HL-60/S4 treated with phorbol 12-myristate 13-acetate at 8.2 ng/mL for 4 days and 3 days (cell line): ENCODE measurements at regions not wholly inside any gene's neighbourhood (a gene's known extent, or its start where the extent isn't known, plus 50 kb on each side); places are given as distances from the start of the nearest gene placed in this dataset.

Source experiments
- in situ Hi-C: fragments of 300-500 bp; cut with MboI; formaldehyde crosslinking; loops from 2 replicates; pipeline ENCODE4 v1.15.0; 2022; ENCODE audit warnings: low sequenced_read_pairs

- in situ Hi-C loops = no loop called here
Measured at GRCh38 chr2:136195226-136195625, 77.3 kb upstream of the CXCR4 start.

GRCh38 chr2:136191041-136191440 lies 73.1 kb upstream of the CXCR4 start:
- in situ Hi-C loops = no loop called here

- in situ Hi-C loops = no loop called here
Measured at GRCh38 chr2:136189221-136189782, 71.4 kb upstream of the CXCR4 start.

- in situ Hi-C loops = no loop called here
Measured at GRCh38 chr2:136188086-136188485, 70.1 kb upstream of the CXCR4 start.

DNA sequence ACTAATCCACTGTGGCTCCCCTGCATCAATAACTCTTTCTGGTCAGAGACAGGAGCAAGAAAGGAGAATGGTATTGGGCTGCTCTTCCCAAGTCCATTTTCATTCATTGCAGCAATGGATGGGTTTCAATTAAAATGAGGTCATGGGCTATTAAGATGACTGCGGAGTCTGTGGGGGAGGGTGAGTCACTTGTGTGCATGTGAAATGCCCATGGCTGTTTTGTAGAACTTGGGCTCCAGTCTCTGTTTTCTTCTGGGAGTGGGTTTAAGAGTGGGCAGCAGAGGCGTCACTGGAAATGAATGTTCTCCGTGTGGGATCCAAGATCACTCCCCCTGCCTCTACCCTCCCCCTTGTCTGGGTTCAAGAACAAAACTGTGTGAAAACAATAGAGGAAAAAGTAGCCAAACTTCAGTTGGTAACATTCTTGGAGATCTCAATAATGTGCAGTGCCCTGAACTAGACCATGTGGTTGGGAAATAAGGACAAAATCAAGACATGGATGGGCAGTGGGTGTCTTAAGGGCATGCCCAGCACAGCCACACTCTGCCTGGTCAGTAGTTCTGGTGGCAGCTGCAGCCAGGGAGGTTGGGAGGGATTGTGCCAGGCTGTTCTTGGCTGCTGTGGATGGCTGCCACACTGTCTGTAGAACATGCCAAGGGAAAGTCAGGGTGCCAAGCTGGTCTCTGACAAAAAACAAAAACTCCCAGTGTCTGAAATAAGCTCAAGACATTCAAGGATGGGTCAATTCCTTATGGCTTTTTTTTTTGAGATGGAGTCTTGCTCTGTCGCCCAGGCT lies 68.2 kb upstream of the CXCR4 start:
- in situ Hi-C loops = no loop called here

DNA sequence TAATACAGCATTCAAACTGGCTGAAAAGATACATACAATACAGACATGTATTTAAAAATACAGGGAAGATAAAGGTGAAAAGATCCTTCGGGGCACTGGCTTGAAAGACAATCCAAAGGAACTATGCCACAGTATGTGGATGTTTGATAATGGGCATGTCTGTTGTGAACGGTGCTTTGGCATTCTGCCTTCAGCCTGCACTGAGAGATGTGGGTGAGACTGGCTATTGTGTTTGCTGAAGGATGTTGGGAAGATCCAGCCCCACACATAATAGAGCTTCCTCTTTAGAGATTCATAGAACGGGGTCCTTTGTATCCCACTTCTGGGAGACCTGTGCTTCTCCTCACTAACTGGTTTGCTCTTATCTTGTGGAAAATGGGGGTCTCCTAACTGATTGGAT lies 65.1 kb upstream of the CXCR4 start:
- in situ Hi-C loops = no loop called here

- in situ Hi-C loops = no loop called here
Measured at GRCh38 chr2:136182315-136182714, 64.4 kb upstream of the CXCR4 start.

DNA sequence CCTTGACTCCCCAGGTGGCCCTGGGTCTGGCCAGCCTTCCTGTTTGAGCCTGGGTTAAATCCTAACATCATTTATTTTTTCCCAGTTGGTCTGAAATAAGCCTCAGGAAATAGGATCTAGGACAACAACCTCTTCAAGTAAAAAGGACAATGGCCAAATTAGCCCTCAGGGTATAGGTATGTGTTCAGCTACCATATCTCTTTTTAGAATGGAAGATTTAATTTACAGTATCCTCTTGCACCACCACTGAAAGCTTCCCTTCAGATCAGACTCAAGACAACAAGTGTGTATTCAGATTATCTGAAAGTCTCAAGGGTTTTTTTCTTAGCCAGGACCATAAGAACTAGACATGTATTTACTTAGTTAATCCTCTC lies 61.6 kb upstream of the CXCR4 start:
- in situ Hi-C loops = no loop called here

DNA sequence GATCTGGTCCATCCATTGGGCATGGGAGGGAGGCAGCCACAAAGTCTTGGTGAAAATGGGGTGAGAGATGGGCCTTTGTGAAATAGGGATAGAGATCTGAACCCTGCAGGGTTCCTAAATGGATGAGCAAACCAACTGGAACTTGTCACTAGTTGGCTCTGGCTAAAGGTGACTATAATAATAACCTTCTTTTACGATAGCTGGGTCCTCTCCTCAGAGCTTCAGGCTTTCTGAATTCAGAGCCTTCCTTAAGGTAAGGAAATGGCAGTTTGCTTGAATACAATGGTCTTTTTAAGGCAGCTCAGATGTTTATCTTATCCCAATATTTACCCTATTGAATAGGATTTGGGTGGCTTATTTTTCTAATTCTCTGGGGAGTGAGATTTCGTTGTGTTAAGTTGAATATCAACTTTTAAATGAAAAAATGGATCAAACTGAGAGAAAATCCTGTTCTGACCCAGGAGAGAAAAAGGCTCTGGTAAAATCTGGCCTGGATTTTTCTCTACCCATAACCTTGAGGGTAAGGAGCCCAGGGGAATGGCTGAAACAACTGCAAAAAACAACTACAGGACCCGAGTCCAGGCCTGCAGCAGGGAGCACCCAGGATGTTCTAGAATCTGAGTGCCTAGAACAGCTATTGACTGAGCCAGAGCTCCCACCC lies 61.1 kb upstream of the CXCR4 start:
- in situ Hi-C loops = no loop called here

GRCh38 chr2:136175868-136176267 lies 57.9 kb upstream of the CXCR4 start:
- in situ Hi-C loops = no loop called here

DNA sequence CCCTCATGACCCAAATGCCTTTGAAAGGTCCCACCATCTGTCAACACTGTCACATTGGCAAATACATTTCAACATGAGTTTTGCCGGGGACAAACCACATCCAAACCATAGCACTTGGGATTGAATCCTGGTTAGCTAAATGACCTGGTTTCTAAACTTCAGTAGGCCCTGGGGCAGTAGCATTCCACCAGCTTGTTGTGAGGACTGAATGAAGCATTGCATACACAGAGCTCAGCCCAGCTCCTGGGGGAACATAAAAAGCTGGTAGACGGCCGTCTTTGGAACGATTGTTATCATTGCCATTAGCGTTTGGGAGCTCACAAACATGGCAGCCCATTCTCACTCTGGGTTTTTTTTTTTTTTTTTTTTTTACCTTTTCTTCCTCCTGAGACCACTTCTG lies 57.5 kb upstream of the CXCR4 start:
- in situ Hi-C loops = no loop called here

DNA sequence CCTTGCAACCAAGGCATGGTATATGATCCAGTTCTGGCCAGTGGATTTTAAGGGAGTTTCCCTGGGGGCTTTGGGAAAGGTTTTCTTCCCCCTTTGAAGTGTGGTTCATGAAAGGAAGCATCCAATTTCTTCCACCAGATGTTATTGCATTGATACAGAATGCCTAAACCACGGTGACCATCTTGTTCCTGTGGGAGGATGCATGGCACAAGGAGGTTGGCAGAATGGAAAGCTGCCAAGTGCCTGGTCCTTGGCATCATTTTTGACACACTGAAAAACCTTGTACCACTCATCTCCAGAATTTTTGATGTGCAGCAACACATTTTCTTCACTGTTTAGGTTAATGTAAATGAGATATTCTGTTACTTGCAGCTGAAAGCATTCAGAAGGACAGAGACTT lies 55.2 kb upstream of the CXCR4 start:
- in situ Hi-C loops = no loop called here

DNA sequence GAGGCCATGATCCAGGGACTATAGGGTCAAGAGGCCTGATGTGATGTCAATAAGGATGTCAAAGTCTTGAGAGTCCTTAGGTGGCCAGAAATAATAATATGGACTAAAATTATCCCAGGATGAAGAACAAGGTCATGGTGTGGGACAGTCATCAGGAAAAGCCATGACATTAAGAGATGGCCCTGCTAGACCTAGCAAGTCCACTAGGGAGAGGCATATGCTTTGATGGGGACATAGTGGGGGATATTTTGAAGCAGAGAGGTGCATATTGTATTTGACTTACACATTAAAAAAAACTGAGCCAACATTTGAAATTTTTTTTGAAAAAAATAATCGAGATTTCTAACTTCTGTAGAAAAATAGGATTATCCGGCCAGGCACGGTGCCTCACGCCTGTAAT lies 53.3 kb upstream of the CXCR4 start:
- in situ Hi-C loops = no loop called here

DNA sequence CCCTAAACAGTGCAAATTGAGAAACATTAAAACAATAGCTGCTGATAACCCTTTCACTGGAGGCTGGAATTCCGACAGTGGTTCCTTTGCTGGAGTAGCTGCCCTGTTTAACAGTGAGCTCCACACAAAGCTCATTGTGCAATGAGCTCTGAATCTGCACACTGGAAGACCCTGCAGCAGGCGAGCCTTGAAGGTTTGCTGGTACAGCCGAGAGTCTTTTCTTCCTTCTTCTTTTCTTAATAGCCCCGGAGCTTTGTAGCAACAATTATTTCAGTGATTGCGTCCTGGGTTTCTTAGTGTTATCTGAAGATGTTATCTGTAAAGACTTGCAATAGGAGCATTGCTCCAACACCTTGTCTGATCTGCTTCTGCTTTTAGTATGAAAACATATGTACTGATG lies 50.8 kb upstream of the CXCR4 start:
- in situ Hi-C loops = no loop called here

- in situ Hi-C loops = no loop called here
Measured at GRCh38 chr2:136167721-136168475, 49.9 kb upstream of the CXCR4 start.
